A673 (cell line): ENCODE measurements at regions not wholly inside any gene's neighbourhood (a gene's known extent, or its start where the extent isn't known, plus 50 kb on each side); places are given as distances from the start of the nearest gene placed in this dataset.

Source experiments
- BruUV-seq: library from RNA; stranded (reverse); fragments of 400-500 nt; replicated peaks from 2 replicates; lab custom pipeline; 2021; lab: Mats Ljungman, UMichigan
- CTCF ChIA-PET: fragments of 300-600 bp; sonication (Branson Sonifier 250); formaldehyde crosslinking; loops from one replicate; lab custom pipeline; 2022; ENCODE audit warnings: antibody characterized with exemption; lab: Charles Lee
- POLR2A ChIA-PET: fragments of 300-600 bp; sonication (Branson Sonifier 250); formaldehyde crosslinking; loops from one replicate; lab custom pipeline; 2022; ENCODE audit warnings: antibody characterized with exemption; ENCODE audit not compliant: low non-redundant PET; lab: Charles Lee
- DNase-seq: peaks from one replicate; pipeline ENCODE4 v3.0.0-alpha.2; 2015; ENCODE audit warnings: low spot score
- H3K27ac ChIP-seq: fragments of 200-600 bp; sonication (generic); 2 replicates; pipeline ENCODE4 v1.5.1; 2016; ENCODE audit warnings: mixed run types, low read depth, mild to moderate bottlenecking, mixed read lengths, antibody characterized with exemption, low read length; ENCODE audit not compliant: poor library complexity, severe bottlenecking
- H3K27me3 ChIP-seq: fragments of 200-600 bp; sonication (generic); replicated peaks from 2 replicates; pipeline ENCODE4 v1.6.1; 2017; ENCODE audit warnings: mixed run types, low read depth, mild to moderate bottlenecking, mixed read lengths, antibody characterized with exemption, low read length; ENCODE audit not compliant: insufficient read depth, poor library complexity
- H3K36me3 ChIP-seq: fragments of 200-600 bp; sonication (generic); 2 replicates; pipeline ENCODE4 v1.6.1; 2016; ENCODE audit warnings: mixed run types, mild to moderate bottlenecking, mixed read lengths, antibody characterized with exemption, low read length; ENCODE audit not compliant: insufficient read depth, poor library complexity, severe bottlenecking
- H3K4me1 ChIP-seq: fragments of 200-600 bp; sonication (generic); 2 replicates; pipeline ENCODE4 v1.6.1; 2017; ENCODE audit warnings: mixed run types, mild to moderate bottlenecking, mixed read lengths, antibody characterized with exemption, low read length; ENCODE audit not compliant: insufficient read depth, poor library complexity, severe bottlenecking
- H3K4me3 ChIP-seq: fragments of 200-600 bp; sonication (generic); 2 replicates; pipeline ENCODE4 v1.5.1; 2016; ENCODE audit warnings: low read depth, mixed run types, mild to moderate bottlenecking, mixed read lengths, low read length; ENCODE audit not compliant: poor library complexity, severe bottlenecking
- H3K9me3 ChIP-seq: fragments of 200-600 bp; sonication (generic); 2 replicates; pipeline ENCODE4 v1.6.1; 2016; ENCODE audit warnings: mixed run types, low read depth, mild to moderate bottlenecking, mixed read lengths, antibody characterized with exemption, low read length; ENCODE audit not compliant: poor library complexity, severe bottlenecking
- EZH2 ChIP-seq: fragments of 200-600 bp; sonication (generic); IDR thresholded peaks from 2 replicates; pipeline ENCODE4 v1.6.1; 2017; ENCODE audit warnings: borderline replicate concordance, low read depth, mild to moderate bottlenecking, mixed read lengths, antibody characterized with exemption, low read length; ENCODE audit not compliant: poor library complexity, severe bottlenecking
- intact Hi-C: fragments of 100-400 bp; cut with micrococcal nuclease; formaldehyde crosslinking; loops from one replicate; pipeline ENCODE4 v1.10.0; 2022; ENCODE audit not compliant: unreplicated experiment
- TF ChIP-seq, protein P1 (sequence below): fragments of 300-800, 200-600 bp; sonication (generic); conservative IDR thresholded peaks from 2 replicates; pipeline ENCODE4 v1.5.1; 2017; ENCODE audit warnings: low read depth, mild to moderate bottlenecking, antibody characterized with exemption, low read length, moderate library complexity, mixed read lengths

DNA sequence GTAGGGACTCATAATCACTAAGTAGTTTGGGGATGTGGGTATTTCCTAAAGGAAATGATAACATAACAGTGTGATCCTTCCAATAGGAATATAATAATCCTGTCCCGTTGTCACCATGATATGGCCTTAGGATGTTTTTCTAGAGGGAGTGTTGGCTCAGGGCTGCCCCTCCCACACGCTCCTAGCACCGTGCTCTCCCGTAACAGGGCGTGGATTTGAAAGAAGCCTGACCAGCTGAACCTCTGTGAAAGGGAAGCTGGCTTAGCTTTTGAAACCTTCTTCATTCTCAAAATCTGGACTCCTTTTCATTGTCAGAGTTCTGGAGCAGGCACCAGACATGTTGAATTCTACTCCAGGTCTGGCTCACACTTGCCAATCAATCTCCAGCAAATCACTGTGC lies 103.4 kb upstream of the SASH1 start:
- Histone ChIP-seq H3K27ac (no peak overlapping the region), H3K27me3 (no peaks in the 10 kb centered on the region), H3K9me3 (no peaks in the 10 kb centered on the region), H3K36me3 (no peaks in the 10 kb centered on the region), H3K4me1 (no peaks in the 10 kb centered on the region), H3K4me3 (no peak overlapping the region)
- POLR2A ChIA-PET = no interaction called here
- TF ChIP-seq, protein P1, sequence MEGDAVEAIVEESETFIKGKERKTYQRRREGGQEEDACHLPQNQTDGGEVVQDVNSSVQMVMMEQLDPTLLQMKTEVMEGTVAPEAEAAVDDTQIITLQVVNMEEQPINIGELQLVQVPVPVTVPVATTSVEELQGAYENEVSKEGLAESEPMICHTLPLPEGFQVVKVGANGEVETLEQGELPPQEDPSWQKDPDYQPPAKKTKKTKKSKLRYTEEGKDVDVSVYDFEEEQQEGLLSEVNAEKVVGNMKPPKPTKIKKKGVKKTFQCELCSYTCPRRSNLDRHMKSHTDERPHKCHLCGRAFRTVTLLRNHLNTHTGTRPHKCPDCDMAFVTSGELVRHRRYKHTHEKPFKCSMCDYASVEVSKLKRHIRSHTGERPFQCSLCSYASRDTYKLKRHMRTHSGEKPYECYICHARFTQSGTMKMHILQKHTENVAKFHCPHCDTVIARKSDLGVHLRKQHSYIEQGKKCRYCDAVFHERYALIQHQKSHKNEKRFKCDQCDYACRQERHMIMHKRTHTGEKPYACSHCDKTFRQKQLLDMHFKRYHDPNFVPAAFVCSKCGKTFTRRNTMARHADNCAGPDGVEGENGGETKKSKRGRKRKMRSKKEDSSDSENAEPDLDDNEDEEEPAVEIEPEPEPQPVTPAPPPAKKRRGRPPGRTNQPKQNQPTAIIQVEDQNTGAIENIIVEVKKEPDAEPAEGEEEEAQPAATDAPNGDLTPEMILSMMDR = no peak
- TF ChIP-seq EZH2 = no peak
- no peak for DNase-seq
- intact Hi-C loops = no loop called here
- no TSS peak for BruUV-seq
- CTCF ChIA-PET = interaction anchor here (0.6 kb wide), 1 partner anchor 1439 kb away, joined by 5 read pairs; no protein-coding TSS in a partner anchor

DNA sequence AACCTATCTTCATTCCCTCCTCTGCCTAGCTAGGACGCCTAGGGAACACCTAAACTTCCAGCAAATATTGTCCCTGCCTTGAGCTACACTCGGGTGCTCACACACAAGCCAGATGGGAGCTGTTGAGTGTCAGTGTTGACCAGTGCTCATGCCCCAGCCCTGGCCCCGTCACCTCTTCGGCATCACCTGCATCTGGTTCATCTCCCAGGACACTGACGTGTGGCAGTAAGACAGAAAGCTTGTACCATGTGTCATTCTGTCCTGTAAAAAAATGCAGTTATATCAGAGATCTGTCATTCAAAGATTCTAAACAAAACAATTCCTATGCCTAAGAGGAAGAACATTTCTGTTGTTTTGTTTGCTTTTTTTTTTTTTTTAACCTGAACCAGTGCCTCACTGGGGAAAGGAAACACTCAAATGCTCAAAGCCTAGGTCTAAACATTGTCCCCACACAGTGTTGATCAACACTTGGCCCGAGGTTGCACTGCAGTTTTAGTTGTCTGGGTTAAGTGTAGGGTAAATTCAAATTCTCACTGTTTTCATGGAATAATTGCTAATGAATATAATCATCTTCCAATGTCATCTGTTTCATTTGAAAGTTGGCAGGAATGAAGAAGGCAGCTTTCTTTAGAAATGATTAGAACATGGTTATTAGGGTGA lies 102.7 kb upstream of the SASH1 start:
- no peak for DNase-seq
- Histone ChIP-seq H3K36me3 (no peaks in the 10 kb centered on the region), H3K9me3 (no peaks in the 10 kb centered on the region), H3K4me1 (no peaks in the 10 kb centered on the region), H3K27me3 (no peaks in the 10 kb centered on the region), H3K4me3 (no peak overlapping the region), H3K27ac (no peak overlapping the region)
- ChIA-PET CTCF (interaction anchor here (0.6 kb wide), 1 partner anchor 1438 kb away, joined by 5 read pairs; no protein-coding TSS in a partner anchor), POLR2A (interaction anchor here (0.7 kb wide), 1 partner anchor 393 kb away, joined by 13 read pairs; no protein-coding TSS in a partner anchor)
- no peak for TF ChIP-seq EZH2
- TF ChIP-seq, protein P1 = no peak
- BruUV-seq = no TSS peak
- intact Hi-C loops = no loop called here

DNA sequence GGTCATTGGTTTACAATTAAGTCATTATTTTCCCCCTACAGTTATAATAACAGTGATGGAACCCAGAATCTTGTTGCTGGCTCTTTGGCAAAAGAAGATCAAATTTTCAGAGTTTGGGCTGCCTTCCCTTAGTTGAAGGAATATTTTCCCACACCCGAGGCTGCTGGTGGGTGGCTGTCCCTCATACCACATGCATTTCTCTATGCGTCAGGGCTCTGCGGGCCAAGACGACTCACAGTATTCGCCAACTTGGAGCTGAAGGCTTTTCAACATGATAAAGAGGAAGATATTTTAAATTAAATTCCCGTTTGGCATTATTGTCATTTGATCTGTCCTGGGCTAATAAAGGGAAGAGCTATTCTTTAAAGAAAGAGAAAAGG lies 102.2 kb upstream of the SASH1 start:
- Histone ChIP-seq H3K4me1 (no peaks in the 10 kb centered on the region), H3K27ac (no peak overlapping the region), H3K36me3 (no peaks in the 10 kb centered on the region), H3K4me3 (no peak overlapping the region), H3K27me3 (no peaks in the 10 kb centered on the region), H3K9me3 (no peaks in the 10 kb centered on the region)
- CTCF ChIA-PET = no interaction called here
- intact Hi-C loops = no loop called here
- TF ChIP-seq, protein P1 = no peak
- no peak for TF ChIP-seq EZH2
- no peak for DNase-seq
- BruUV-seq = no TSS peak
- POLR2A ChIA-PET = no interaction called here
